Fibroblast of mammary gland (primary cell): ENCODE measurements at regions not wholly inside any gene's neighbourhood (a gene's known extent, or its start where the extent isn't known, plus 50 kb on each side); places are given as distances from the start of the nearest gene placed in this dataset.
"Not testable (repeated sequence)": the region's sequence is repeated elsewhere in the genome, so short reads cannot be mapped to it uniquely, and the experiment has no call there.

Experiments
- DNase-seq: peaks from one replicate; pipeline ENCODE4 v3.0.0-alpha.2; 2010; ENCODE audit warnings: low read depth
- H3K4me3 ChIP-seq: 2 replicates; pipeline ENCODE4 v1.5.1; 2011; ENCODE audit warnings: low read depth, mild to moderate bottlenecking, low read length, moderate library complexity; ENCODE audit not compliant: control insufficient read depth
- CTCF ChIP-seq: conservative IDR thresholded peaks from 2 replicates; pipeline ENCODE4 v1.5.1; 2011; ENCODE audit warnings: low read depth, low read length, inconsistent platforms; ENCODE audit not compliant: control insufficient read depth, insufficient read depth

- DNase-seq, result not testable (repeated sequence)
Measured at GRCh38 chr15:84094720-84095119, 140.9 kb upstream of the GOLGA6L4 start.

GRCh38 chr15:84097053-84097452 lies 138.5 kb upstream of the GOLGA6L4 start:
- DNase-seq, H3K4me3 ChIP-seq: not testable (repeated sequence)

More at GRCh38 chr15:84094720-84095119, 140.9 kb upstream of the GOLGA6L4 start:
- H3K4me3 ChIP-seq, result not testable (repeated sequence)

- no peak overlapping the region for H3K4me3 ChIP-seq
- DNase-seq, result no peak
- TF ChIP-seq CTCF, result no peak
Measured at GRCh38 chr15:84098604-84099003, 137.0 kb upstream of the GOLGA6L4 start.

- TF ChIP-seq CTCF, result no peak
- H3K4me3 ChIP-seq, result no peak overlapping the region
- peak; percentile 14 for DNase-seq
Measured at GRCh38 chr15:84099181-84099580, 136.4 kb upstream of the GOLGA6L4 start.

- H3K4me3 ChIP-seq, result no peak overlapping the region
- no peak for DNase-seq
- TF ChIP-seq CTCF, result no peak
Measured at GRCh38 chr15:84103345-84103744, 132.2 kb upstream of the GOLGA6L4 start.

GRCh38 chr15:84104853-84105252 lies 130.7 kb upstream of the GOLGA6L4 start:
- no peak for DNase-seq
- TF ChIP-seq CTCF, result no peak
- H3K4me3 ChIP-seq, result no peak overlapping the region

- TF ChIP-seq CTCF, result peak; percentile 21
- no peak overlapping the region for H3K4me3 ChIP-seq
- peak; percentile 38 for DNase-seq
Measured at GRCh38 chr15:84108728-84109127, 126.8 kb upstream of the GOLGA6L4 start.

- peak; percentile 1 for DNase-seq
- no peak overlapping the region for H3K4me3 ChIP-seq
Measured at GRCh38 chr15:84111575-84111974, 124.0 kb upstream of the GOLGA6L4 start.

More at GRCh38 chr15:84111575-84111974, 124.0 kb upstream of the GOLGA6L4 start:
- no peak for TF ChIP-seq CTCF
